ENCODE measurements at regions not wholly inside any gene's neighbourhood (a gene's known extent, or its start where the extent isn't known, plus 50 kb on each side); places are given as distances from the start of the nearest gene placed in this dataset.

DNA sequence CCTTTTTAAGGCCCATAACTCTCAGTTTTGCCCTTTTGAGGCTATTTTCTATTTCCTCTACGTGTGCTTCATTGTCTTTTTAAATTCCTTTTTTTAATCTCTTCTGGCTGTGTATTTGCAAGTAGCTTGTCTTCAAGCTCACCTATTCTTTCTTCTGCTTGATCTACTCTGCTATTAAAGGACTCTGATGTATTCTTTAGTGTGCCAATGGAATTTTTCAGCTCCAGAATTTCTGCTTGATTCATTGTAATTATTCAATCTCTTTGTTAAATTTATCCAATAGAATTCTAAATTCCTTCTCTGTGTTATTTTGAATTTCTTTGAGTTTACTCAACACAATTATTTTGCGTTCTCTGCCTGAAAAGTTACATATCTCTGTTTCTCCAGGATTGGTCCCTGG, 178.7 kb downstream of the FAM170A start:
- TF ChIP-seq, protein P1, sequence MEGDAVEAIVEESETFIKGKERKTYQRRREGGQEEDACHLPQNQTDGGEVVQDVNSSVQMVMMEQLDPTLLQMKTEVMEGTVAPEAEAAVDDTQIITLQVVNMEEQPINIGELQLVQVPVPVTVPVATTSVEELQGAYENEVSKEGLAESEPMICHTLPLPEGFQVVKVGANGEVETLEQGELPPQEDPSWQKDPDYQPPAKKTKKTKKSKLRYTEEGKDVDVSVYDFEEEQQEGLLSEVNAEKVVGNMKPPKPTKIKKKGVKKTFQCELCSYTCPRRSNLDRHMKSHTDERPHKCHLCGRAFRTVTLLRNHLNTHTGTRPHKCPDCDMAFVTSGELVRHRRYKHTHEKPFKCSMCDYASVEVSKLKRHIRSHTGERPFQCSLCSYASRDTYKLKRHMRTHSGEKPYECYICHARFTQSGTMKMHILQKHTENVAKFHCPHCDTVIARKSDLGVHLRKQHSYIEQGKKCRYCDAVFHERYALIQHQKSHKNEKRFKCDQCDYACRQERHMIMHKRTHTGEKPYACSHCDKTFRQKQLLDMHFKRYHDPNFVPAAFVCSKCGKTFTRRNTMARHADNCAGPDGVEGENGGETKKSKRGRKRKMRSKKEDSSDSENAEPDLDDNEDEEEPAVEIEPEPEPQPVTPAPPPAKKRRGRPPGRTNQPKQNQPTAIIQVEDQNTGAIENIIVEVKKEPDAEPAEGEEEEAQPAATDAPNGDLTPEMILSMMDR (IDR thresholded peaks at IDR 0.05; ENCODE audit: unreplicated experiment) = no peak
- no peaks in the 10 kb centered on the region for H3K4me1 Mint-ChIP-seq
- H3K27me3 Mint-ChIP-seq (ENCODE audit: low read depth) = no peaks in the 10 kb centered on the region
- H3K27ac Mint-ChIP-seq = no peak overlapping the region
- no peaks in the 10 kb centered on the region for H3K36me3 Mint-ChIP-seq
- DNase-seq (ENCODE audit: low spot score in 2 of 2, unreplicated experiment in 2 of 2) = no peak
- peaks cover 33% of the 10 kb centered on the region for H3K9me3 Mint-ChIP-seq
- no peak overlapping the region for H3K4me3 Mint-ChIP-seq

DNA sequence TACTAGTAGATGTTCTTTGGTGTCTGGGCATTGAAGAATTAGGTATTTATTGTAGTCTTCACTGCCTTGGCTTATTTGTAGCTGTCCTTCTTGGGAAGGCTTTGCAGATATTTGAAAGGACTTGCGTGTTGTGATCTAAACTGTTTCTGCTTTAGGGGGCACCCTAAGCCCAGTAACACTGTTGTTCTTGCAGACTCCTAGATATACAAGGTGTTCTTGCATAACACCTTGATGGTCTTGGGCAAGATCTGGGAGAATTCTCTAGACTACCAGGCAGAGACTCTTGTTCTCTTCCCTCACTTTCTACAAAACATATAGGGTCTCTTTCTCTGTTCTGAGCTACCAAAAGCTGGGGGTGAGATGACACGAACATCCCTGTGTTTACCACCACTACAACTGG, 179.1 kb downstream of the FAM170A start:
- DNase-seq (ENCODE audit: low spot score in 2 of 2, unreplicated experiment in 2 of 2) = no peak
- TF ChIP-seq, protein P1 (IDR thresholded peaks at IDR 0.05; ENCODE audit: unreplicated experiment) = no peak
- no peak overlapping the region for H3K27ac Mint-ChIP-seq
- no peak overlapping the region for H3K4me3 Mint-ChIP-seq
- H3K4me1 Mint-ChIP-seq = no peaks in the 10 kb centered on the region
- H3K27me3 Mint-ChIP-seq (ENCODE audit: low read depth) = no peaks in the 10 kb centered on the region
- no peaks in the 10 kb centered on the region for H3K36me3 Mint-ChIP-seq
- H3K9me3 Mint-ChIP-seq = peaks cover 34% of the 10 kb centered on the region

DNA sequence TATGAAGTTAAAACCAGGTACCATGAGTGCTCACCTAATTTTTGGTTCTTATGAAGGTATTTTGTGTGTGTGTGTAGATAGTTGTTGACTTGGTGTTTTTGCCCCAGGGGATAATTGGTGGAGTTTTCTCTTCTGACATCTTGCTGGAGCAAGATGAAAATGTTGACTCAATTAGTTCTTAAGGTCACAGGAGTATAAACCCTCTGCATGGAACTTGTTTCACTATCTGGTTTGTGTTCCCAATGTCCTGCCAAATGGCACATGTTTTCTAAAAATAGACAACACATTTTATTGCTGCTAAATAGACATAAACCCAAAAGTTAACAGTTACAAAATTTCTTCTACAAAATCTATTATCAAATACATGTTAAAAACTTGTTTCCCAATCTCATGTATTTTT, 180.9 kb downstream of the FAM170A start:
- Mint-ChIP-seq H3K4me3 (no peak overlapping the region), H3K9me3 (peaks cover 34% of the 10 kb centered on the region), H3K27me3 (ENCODE audit: low read depth) (no peaks in the 10 kb centered on the region), H3K27ac (no peak overlapping the region), H3K4me1 (no peaks in the 10 kb centered on the region), H3K36me3 (no peaks in the 10 kb centered on the region)
- TF ChIP-seq, protein P1 (IDR thresholded peaks at IDR 0.05; ENCODE audit: unreplicated experiment) = no peak
- no peak for DNase-seq (ENCODE audit: low spot score in 2 of 2, unreplicated experiment in 2 of 2)

DNA sequence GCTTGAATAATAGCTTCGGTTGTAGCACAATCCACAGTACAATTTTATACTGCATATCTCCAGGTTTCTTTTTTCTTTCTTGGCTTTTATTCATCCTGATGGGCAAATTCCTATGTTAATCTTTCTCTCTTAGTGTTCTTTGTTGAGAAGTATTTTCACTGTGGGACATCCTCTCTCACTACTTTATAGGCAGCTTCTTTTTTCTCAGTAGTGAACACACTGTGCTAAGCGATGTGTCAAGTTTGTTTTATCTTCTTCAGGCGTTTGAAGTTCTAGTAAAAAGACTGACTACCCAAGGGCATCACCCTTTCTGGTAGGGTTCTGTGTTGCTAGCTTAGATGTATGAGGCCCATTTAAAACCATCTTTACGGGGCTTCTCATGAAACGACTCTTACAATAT, 182.1 kb downstream of the FAM170A start:
- no peak overlapping the region for H3K4me3 Mint-ChIP-seq
- TF ChIP-seq, protein P1 (IDR thresholded peaks at IDR 0.05; ENCODE audit: unreplicated experiment) = no peak
- H3K4me1 Mint-ChIP-seq = peaks cover 7% of the 10 kb centered on the region
- H3K27ac Mint-ChIP-seq = no peak overlapping the region
- H3K9me3 Mint-ChIP-seq = peaks cover 26% of the 10 kb centered on the region
- no peaks in the 10 kb centered on the region for H3K27me3 Mint-ChIP-seq (ENCODE audit: low read depth)
- H3K36me3 Mint-ChIP-seq = no peaks in the 10 kb centered on the region
- DNase-seq (ENCODE audit: low spot score in 2 of 2, unreplicated experiment in 2 of 2) = no peak

DNA sequence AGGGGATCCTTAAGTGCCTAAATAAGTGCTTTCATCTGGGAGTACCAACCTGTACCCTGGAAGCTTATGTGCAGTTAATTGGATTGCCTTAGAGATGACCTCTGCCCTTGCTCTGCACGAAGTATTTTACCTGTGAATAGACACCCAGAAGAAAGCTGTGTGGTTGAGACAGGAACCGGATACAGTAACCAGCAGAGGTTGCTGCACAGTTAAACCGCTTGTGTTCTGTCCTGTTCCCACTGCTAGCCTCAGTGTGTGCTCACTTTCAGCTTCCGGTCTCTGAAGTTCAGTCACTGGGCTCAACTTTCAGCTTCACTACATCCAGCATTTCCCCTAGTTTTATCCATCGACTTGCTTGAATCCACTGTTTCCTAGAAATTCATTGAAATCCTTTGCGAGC, 185.3 kb downstream of the FAM170A start:
- H3K36me3 Mint-ChIP-seq = no peaks in the 10 kb centered on the region
- no peak overlapping the region for H3K27ac Mint-ChIP-seq
- no peak for DNase-seq (ENCODE audit: low spot score in 2 of 2, unreplicated experiment in 2 of 2)
- TF ChIP-seq, protein P1 (IDR thresholded peaks at IDR 0.05; ENCODE audit: unreplicated experiment) = no peak
- no peaks in the 10 kb centered on the region for H3K27me3 Mint-ChIP-seq (ENCODE audit: low read depth)
- peaks cover 7% of the 10 kb centered on the region for H3K4me1 Mint-ChIP-seq
- peaks cover 6% of the 10 kb centered on the region for H3K9me3 Mint-ChIP-seq
- no peak overlapping the region for H3K4me3 Mint-ChIP-seq

DNA sequence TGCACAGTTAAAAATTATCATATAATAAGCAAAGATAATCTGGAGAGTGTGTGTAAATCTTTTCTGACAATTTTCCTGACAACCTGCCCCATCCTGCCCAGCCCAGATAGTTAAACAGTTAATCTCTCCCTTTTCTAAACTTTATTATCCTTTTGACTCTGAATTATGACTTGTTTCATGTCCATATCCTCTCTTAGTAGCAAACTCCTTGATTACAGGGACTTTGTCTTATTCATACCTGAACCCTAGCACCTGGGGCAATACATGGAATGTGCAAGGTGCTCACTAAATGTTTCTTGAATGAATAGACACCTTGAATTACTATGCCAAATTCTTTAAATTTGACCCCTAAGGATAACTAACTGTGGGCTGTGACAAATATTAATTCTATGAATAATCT, 186.7 kb downstream of the FAM170A start:
- no peak for DNase-seq (ENCODE audit: low spot score in 2 of 2, unreplicated experiment in 2 of 2)
- H3K9me3 Mint-ChIP-seq = peaks cover 6% of the 10 kb centered on the region
- no peaks in the 10 kb centered on the region for H3K27me3 Mint-ChIP-seq (ENCODE audit: low read depth)
- no peaks in the 10 kb centered on the region for H3K36me3 Mint-ChIP-seq
- H3K4me3 Mint-ChIP-seq = no peak overlapping the region
- H3K4me1 Mint-ChIP-seq = peaks cover 7% of the 10 kb centered on the region
- no peak overlapping the region for H3K27ac Mint-ChIP-seq
- TF ChIP-seq, protein P1 (IDR thresholded peaks at IDR 0.05; ENCODE audit: unreplicated experiment) = no peak
